Caco-2 (cell line): ENCODE measurements at regions not wholly inside any gene's neighbourhood (a gene's known extent, or its start where the extent isn't known, plus 50 kb on each side); places are given as distances from the start of the nearest gene placed in this dataset.

Experiments used
- BruUV-seq: library from RNA; stranded (reverse); fragments of 400-500 nt; replicated peaks from 2 replicates; lab custom pipeline; 2021; lab: Mats Ljungman, UMichigan
- CTCF ChIA-PET: fragments of 300-600 bp; sonication (Branson Sonifier 250); formaldehyde crosslinking; loops from one replicate; lab custom pipeline; 2022; ENCODE audit warnings: antibody characterized with exemption; lab: Charles Lee
- POLR2A ChIA-PET: fragments of 300-600 bp; sonication (Branson Sonifier 250); formaldehyde crosslinking; loops from one replicate; lab custom pipeline; 2022; ENCODE audit warnings: antibody characterized with exemption; lab: Charles Lee
- DNase-seq, 2 experiments: peaks; one replicate each; pipeline versions ENCODE4 v3.0.0 to v3.0.0-alpha.2; 2020 to 2022
- H3K27me3 ChIP-seq: replicated peaks from 2 replicates; pipeline ENCODE4 v1.6.0; 2011; ENCODE audit warnings: low read length; ENCODE audit not compliant: control insufficient read depth, insufficient read depth
- H3K36me3 ChIP-seq: 2 replicates; pipeline ENCODE4 v1.5.1; 2011; ENCODE audit warnings: low read length; ENCODE audit not compliant: control insufficient read depth, insufficient read depth
- H3K4me1 ChIP-seq: fragments of 250-450 bp; sonication (Bioruptor Pico); 2 replicates; pipeline ENCODE4 v1.5.1; 2020; ENCODE audit warnings: mild to moderate bottlenecking
- H3K4me3 ChIP-seq: 2 replicates; pipeline ENCODE4 v1.5.1; 2011; ENCODE audit warnings: low read depth, mild to moderate bottlenecking, control low read depth, low read length
- H3K9me3 ChIP-seq: fragments of 250-450 bp; sonication (Bioruptor Pico); 2 replicates; pipeline ENCODE4 v1.5.1; 2020; ENCODE audit warnings: mild to moderate bottlenecking, moderate library complexity
- H3K27ac Mint-ChIP-seq: one replicate; pipeline ENCODE4 v1.8.0; 2022; ENCODE audit warnings: mixed read lengths; ENCODE audit not compliant: unreplicated experiment
- H3K27me3 Mint-ChIP-seq: one replicate; pipeline ENCODE4 v1.8.0; 2022; ENCODE audit warnings: mixed read lengths; ENCODE audit not compliant: insufficient read depth, unreplicated experiment
- H3K36me3 Mint-ChIP-seq: one replicate; pipeline ENCODE4 v1.8.0; 2022; ENCODE audit warnings: mild to moderate bottlenecking, mixed read lengths; ENCODE audit not compliant: insufficient read depth, unreplicated experiment
- H3K4me1 Mint-ChIP-seq: one replicate; pipeline ENCODE4 v1.8.0; 2022; ENCODE audit warnings: low read depth, mixed read lengths; ENCODE audit not compliant: unreplicated experiment
- H3K4me3 Mint-ChIP-seq: one replicate; pipeline ENCODE4 v1.8.0; 2022; ENCODE audit warnings: mild to moderate bottlenecking, moderate library complexity, mixed read lengths; ENCODE audit not compliant: unreplicated experiment
- H3K9me3 Mint-ChIP-seq: one replicate; pipeline ENCODE4 v1.8.0; 2022; ENCODE audit warnings: mixed read lengths; ENCODE audit not compliant: unreplicated experiment
- intact Hi-C: fragments of 100-400 bp; cut with micrococcal nuclease; formaldehyde crosslinking; loops from one replicate; pipeline ENCODE4 v1.10.0; 2022; ENCODE audit not compliant: unreplicated experiment
- TF ChIP-seq, protein P1 (sequence below), 2 experiments: fragments of 200-600 bp in 1 of 2; IDR thresholded peaks; 1 replicate in 1 of 2; 2 replicates in 1 of 2; pipeline versions ENCODE4 v1.5.1 to v1.8.0; 2011 to 2022; ENCODE audit warnings: antibody characterized with exemption in 1 of 2, control low read depth in 1 of 2, inconsistent platforms in 1 of 2, low read depth in 1 of 2, low read length in 1 of 2, mild to moderate bottlenecking in 1 of 2, moderate library complexity in 1 of 2; ENCODE audit not compliant: insufficient read depth in 1 of 2, severe bottlenecking in 1 of 2, unreplicated experiment in 1 of 2

DNA sequence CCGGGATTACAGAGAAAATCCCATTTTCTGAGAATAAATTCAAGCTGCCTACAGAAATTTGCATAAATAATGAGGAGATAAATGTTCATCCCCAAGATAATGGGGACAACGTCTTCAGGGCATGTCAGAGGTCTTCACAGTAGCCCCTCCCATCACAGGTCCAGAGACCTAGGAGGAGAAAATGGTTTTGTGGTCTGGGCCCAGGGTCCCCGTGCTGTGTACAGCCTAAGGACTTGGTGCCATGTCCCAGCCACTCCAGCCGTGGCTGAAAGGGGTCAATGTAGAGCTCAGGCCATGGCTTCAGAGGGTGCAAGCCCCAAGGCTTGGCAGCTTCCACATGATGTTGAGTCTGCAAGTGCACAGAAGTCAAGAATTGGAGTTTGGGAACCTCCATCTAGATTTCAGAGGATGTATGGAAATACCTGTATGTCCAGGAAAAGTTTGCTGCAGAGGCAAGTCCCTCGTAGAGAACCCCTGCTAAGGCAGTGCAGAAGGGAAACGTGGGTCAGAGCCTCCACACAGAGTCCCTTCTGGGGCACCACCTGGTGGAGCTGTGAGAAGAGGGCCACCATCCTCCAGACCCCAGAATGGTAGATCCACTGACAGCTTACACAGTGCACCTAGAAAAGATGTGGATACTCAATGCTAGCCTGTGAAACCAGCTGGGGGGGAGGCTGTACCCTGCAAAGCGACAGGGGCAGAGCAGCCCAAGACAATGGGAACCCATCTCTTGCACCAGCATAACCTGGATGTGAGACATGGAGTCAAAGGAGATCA lies 176.3 kb downstream of the RASSF9 start:
- no peaks in the 10 kb centered on the region for H3K27me3 ChIP-seq
- BruUV-seq, result no TSS peak
- POLR2A ChIA-PET, result no interaction called here
- Mint-ChIP-seq H3K27me3 (no peaks in the 10 kb centered on the region), H3K9me3 (no peaks in the 10 kb centered on the region), H3K4me1 (no peaks in the 10 kb centered on the region), H3K27ac (no peak overlapping the region), H3K4me3 (no peak overlapping the region), H3K36me3 (no peaks in the 10 kb centered on the region)
- H3K4me1 ChIP-seq, result no peaks in the 10 kb centered on the region
- no peak for DNase-seq
- intact Hi-C loops, result no loop called here
- TF ChIP-seq, protein P1, sequence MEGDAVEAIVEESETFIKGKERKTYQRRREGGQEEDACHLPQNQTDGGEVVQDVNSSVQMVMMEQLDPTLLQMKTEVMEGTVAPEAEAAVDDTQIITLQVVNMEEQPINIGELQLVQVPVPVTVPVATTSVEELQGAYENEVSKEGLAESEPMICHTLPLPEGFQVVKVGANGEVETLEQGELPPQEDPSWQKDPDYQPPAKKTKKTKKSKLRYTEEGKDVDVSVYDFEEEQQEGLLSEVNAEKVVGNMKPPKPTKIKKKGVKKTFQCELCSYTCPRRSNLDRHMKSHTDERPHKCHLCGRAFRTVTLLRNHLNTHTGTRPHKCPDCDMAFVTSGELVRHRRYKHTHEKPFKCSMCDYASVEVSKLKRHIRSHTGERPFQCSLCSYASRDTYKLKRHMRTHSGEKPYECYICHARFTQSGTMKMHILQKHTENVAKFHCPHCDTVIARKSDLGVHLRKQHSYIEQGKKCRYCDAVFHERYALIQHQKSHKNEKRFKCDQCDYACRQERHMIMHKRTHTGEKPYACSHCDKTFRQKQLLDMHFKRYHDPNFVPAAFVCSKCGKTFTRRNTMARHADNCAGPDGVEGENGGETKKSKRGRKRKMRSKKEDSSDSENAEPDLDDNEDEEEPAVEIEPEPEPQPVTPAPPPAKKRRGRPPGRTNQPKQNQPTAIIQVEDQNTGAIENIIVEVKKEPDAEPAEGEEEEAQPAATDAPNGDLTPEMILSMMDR (IDR thresholded peaks at IDR 0.05; ENCODE audit: insufficient read depth in 1 of 2, low read depth in 1 of 2, low read length in 1 of 2, severe bottlenecking in 1 of 2, unreplicated experiment in 1 of 2), result no peak
- H3K4me3 ChIP-seq, result no peak overlapping the region
- H3K9me3 ChIP-seq, result no peaks in the 10 kb centered on the region
- CTCF ChIA-PET, result no interaction called here
- no peaks in the 10 kb centered on the region for H3K36me3 ChIP-seq

DNA sequence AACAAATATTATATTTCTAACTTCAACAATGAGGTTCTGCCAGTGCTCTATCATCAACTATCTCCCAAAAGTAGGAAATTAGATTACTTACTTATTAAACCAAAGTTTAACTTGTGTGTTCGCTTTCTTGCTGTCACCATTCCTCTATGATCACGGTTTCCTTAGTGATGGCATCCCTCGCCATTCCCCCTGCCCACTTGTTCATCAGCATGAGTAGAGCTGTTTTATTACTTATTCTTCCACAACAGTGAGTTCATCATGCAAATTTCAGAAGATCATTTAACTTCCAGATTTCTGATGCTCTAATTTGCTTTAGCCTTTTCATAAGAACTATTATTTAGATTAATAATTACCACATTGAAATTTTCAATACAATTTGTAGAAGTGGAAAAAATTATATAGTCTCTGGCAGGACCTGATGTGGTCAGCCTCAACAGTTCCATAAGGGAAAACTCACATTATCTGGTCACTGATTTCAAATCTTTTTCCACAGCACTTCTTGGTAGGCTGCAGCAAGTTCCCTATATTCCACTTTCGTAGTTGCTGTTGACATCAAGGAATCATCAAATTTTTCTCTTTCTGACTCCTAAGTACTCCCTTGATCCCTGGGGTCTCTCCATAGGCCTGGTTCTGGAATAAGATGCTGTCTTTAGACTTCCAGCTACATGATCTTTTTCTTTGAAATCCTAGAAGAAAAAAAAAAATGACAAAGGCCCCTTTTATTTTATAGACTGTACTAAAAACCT lies 174.6 kb downstream of the RASSF9 start:
- H3K27me3 ChIP-seq, result no peaks in the 10 kb centered on the region
- H3K4me1 Mint-ChIP-seq, result no peaks in the 10 kb centered on the region
- TF ChIP-seq, protein P1 (IDR thresholded peaks at IDR 0.05; ENCODE audit: insufficient read depth in 1 of 2, low read depth in 1 of 2, low read length in 1 of 2, severe bottlenecking in 1 of 2, unreplicated experiment in 1 of 2), result no peak
- BruUV-seq, result no TSS peak
- intact Hi-C loops, result no loop called here
- CTCF ChIA-PET, result no interaction called here
- H3K27me3 Mint-ChIP-seq, result no peaks in the 10 kb centered on the region
- no peak for DNase-seq
- POLR2A ChIA-PET, result no interaction called here
- H3K9me3 Mint-ChIP-seq, result no peaks in the 10 kb centered on the region
- H3K36me3 Mint-ChIP-seq, result no peaks in the 10 kb centered on the region
- no peaks in the 10 kb centered on the region for H3K4me1 ChIP-seq
- H3K27ac Mint-ChIP-seq, result no peak overlapping the region
- H3K36me3 ChIP-seq, result no peaks in the 10 kb centered on the region
- H3K4me3 Mint-ChIP-seq, result no peak overlapping the region
- no peak overlapping the region for H3K4me3 ChIP-seq
- no peaks in the 10 kb centered on the region for H3K9me3 ChIP-seq

DNA sequence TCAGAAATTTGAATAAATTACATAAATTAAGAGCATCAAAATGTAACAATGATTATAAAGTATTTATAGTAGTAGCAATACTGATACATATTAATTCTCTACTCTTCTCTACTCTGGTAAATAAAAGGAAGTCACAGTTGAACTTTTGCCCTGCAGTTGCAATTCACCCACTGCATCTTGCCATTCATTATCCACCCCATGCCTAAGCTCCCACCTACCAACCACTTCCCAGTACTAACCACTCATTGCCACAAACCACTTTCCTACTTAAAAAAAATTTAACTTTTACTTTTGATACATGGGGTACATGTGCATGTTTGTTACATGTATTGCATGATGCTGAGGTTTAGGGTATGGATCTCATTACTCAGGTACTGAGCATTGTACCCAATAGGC lies 174.0 kb downstream of the RASSF9 start:
- no peak overlapping the region for H3K27ac Mint-ChIP-seq
- no peak for DNase-seq
- Histone ChIP-seq H3K9me3 (no peaks in the 10 kb centered on the region), H3K27me3 (no peaks in the 10 kb centered on the region), H3K4me3 (no peak overlapping the region), H3K36me3 (no peaks in the 10 kb centered on the region), H3K4me1 (no peaks in the 10 kb centered on the region)
- TF ChIP-seq, protein P1 (IDR thresholded peaks at IDR 0.05; ENCODE audit: insufficient read depth in 1 of 2, low read depth in 1 of 2, low read length in 1 of 2, severe bottlenecking in 1 of 2, unreplicated experiment in 1 of 2), result no peak
- no peaks in the 10 kb centered on the region for H3K36me3 Mint-ChIP-seq
- ChIA-PET POLR2A (no interaction called here), CTCF (no interaction called here)
- intact Hi-C loops, result no loop called here
- no peaks in the 10 kb centered on the region for H3K27me3 Mint-ChIP-seq
- H3K9me3 Mint-ChIP-seq, result no peaks in the 10 kb centered on the region
- no peaks in the 10 kb centered on the region for H3K4me1 Mint-ChIP-seq
- BruUV-seq, result no TSS peak
- H3K4me3 Mint-ChIP-seq, result no peak overlapping the region
